ENCODE measurements at regions not wholly inside any gene's neighbourhood (a gene's known extent, or its start where the extent isn't known, plus 50 kb on each side); places are given as distances from the start of the nearest gene placed in this dataset.

DNA sequence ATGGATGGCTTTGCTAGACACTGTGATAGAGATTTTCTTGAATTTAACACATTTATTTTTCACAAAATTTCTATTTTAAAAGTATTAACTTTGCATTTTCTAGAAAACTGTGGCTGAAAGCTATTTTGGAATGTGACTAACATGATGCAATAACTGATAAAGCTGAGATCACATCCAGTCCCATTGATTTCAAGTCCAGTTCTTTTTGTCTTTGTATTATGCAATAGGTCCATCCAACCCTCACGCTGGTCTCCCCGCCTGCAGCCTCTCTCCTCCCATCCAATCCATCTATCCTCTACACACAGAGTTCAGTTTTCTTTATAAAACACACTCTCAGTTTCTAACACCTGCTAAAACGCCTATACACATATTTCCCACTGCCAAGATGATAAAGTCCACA is 178.8 kb downstream of the CNTN3 start:
- TF ChIP-seq, protein P1, sequence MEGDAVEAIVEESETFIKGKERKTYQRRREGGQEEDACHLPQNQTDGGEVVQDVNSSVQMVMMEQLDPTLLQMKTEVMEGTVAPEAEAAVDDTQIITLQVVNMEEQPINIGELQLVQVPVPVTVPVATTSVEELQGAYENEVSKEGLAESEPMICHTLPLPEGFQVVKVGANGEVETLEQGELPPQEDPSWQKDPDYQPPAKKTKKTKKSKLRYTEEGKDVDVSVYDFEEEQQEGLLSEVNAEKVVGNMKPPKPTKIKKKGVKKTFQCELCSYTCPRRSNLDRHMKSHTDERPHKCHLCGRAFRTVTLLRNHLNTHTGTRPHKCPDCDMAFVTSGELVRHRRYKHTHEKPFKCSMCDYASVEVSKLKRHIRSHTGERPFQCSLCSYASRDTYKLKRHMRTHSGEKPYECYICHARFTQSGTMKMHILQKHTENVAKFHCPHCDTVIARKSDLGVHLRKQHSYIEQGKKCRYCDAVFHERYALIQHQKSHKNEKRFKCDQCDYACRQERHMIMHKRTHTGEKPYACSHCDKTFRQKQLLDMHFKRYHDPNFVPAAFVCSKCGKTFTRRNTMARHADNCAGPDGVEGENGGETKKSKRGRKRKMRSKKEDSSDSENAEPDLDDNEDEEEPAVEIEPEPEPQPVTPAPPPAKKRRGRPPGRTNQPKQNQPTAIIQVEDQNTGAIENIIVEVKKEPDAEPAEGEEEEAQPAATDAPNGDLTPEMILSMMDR (IDR thresholded peaks at IDR 0.05), result no peak
- TF ChIP-seq EP300 (IDR thresholded peaks at IDR 0.05), result no peak

Data from tibial nerve (tissue), 4 donors.